HG03280 (cell line): ENCODE measurements at regions not wholly inside any gene's neighbourhood (a gene's known extent, or its start where the extent isn't known, plus 50 kb on each side); places are given as distances from the start of the nearest gene placed in this dataset.
A peak's percentile ranks its signal among the peaks of the same experiment; 100 is the strongest.
"Not testable (repeated sequence)": the region's sequence is repeated elsewhere in the genome, so short reads cannot be mapped to it uniquely, and the experiment has no call there.

Experiments
- ATAC-seq: cut with Tn5 transposase; IDR thresholded peaks from one replicate; pipeline ENCODE4 v1.9.1; 2021; ENCODE audit warnings: mild to moderate bottlenecking, moderate library complexity; ENCODE audit not compliant: unreplicated experiment

DNA sequence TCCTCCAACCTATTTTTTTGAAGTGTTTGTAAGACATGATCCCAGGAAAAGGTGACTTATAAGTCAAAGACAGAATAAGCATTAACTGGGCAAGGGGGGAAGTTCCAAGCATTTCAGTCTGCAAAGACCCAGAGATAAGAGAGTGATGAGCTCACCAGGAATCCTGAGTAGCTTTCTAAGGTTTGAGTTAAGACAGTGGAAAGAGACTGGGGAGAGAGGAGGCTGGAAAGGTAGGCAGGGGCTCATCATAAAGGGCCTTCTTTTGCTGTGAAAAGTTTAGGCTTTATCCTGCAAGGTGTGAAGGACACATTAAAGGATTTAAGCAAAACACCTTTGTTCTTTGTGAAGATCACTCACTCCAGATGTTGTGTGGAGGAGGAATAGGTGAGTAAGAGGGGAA lies 438.8 kb downstream of the CHL1 start:
- no peak for ATAC-seq

GRCh38 chr3:643376-643775 lies 446.8 kb downstream of the CHL1 start:
- ATAC-seq = no peak

DNA sequence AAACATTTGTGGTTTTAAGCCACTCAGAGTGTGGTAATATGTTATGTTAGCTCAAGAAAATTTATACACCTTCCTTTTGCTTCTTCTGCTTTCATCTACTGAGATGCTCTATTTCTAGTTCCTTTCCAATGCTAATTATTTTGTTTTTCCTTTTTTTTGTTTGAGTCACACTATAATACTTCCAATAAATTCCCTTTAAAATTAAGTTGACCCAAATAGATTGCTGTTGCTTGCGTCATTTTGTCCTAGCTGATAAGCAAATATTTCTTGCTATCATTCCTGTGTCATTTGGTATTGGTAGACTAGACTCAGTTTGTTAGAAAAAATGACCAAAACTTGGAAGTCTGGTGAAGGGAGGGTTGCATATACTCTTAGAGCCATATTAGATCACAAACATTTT lies 437.0 kb upstream of the CNTN6 start:
- no peak for ATAC-seq

DNA sequence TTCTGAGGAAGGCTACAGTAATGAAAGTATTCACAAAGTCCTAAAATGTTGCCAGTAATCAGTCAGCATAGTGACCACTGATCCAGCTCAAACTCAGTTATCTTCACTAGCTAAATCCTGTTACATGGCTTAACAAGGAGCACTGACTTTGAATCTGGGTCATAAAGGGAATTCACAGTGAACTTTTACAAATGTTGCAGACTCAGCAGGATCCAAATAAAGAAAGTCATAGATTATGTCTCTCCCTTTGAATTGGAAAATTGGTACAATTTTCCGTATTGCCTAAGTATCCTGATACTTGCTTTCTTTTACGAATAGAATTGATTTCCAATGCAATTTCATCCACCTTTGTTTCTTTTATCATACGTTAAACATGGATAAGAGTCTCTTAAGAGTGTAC lies 431.5 kb upstream of the CNTN6 start:
- no peak for ATAC-seq

DNA sequence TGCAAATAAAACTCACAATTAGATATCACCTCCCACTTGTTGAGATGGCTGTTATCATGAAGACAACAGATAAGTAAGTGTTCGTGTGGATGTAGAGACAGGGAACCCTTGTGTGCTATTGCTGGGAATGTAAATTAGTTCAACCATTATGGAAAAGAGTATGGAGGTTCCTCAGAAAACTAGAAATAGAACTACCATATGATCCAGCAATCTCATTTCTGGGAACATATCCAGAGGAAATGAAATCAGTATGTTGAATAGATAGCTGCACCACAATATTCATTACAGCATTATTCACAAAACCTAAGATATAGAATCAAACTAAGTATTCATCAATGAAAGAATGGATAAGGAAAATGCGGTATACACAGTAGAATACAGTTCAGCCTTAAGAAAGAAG lies 418.7 kb upstream of the CNTN6 start:
- ATAC-seq = no peak

GRCh38 chr3:675846-676245 lies 417.0 kb upstream of the CNTN6 start:
- no peak for ATAC-seq

DNA sequence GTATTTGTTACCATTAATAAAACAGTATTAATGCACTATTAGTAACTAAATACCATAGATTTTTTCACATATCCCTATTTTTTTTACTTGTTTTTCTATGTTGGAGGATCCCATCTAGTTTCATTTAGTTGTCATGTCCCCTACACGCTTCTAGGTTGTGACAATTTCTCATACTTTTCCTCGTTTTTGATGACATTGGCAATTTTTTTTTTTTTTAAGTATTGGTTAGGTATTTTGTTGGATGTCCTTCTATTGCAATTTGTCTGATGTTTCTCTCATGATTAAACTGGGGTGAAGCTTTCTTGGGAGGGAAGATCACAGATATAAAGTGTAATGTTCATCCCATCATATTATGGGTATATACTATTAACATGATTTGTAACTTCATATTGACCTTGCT lies 409.1 kb upstream of the CNTN6 start:
- ATAC-seq = no peak

DNA sequence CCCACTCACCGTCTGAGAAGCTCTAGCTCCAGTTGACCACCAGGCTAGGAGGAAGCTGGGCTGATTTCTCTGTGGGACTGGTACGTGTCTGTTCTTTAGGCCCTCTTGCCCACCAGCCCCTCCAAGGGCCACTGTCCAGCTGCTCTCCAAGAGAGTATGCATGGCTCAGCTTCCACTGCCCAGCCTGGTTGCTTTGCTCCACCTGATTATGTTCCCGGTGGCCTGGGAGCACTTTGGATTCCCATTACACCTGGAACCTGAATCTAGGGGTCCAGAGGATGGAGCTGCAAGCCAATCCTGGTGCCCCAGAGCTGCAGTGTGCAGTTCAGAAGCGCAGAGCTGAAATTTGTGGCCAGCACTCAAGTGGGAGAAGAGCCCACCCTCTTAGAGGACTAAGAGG lies 402.1 kb upstream of the CNTN6 start:
- no peak for ATAC-seq

GRCh38 chr3:700514-700913 lies 392.3 kb upstream of the CNTN6 start:
- ATAC-seq = no peak

DNA sequence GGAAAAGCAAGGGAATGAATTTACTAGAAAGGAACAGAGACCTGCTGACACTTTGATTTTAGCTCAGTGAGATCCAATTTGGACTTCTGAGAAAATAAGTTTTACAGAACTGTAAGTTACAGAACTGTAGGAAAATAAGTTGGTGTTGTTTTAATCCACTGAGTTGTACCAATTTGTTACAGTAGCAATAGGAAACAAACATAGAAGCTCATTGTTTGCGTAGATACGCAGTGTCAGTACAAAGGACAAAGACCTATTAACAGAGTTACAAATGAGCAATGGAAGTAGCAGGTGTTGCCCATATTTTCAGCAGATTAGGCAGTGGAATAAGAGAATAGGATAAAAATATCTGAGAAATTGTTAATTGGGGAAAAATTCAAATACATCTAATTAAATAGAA lies 385.8 kb upstream of the CNTN6 start:
- ATAC-seq = no peak

DNA sequence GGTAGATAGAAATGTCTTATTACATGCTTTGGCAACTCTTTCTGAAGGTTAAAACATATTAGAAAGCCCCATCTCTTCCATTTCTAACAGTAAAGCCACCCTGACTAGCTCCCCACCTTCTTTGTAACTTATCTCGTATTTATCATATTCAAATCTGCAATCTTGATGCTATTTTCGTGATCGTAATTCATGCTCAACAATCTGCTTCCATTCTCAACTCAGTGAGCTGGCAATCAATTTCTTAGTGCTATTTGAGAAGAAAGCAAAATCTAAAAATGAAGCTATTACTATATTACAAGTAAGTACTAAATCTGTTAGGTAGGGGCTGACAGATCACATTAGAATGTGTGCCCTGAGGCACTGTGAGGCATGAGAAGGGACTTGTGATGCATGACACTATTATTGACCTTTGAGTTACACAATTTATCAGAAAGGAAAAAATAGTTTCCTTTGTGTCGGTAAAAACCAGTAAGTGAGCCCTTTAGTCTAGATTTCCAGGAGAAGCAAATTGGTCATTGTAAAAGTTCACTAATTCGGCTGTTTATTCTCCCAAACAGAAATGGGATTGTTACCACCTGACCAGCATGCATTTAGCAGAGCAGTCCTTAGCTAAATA lies 379.7 kb upstream of the CNTN6 start:
- no peak for ATAC-seq

GRCh38 chr3:713947-714620 lies 378.7 kb upstream of the CNTN6 start:
- no peak for ATAC-seq

DNA sequence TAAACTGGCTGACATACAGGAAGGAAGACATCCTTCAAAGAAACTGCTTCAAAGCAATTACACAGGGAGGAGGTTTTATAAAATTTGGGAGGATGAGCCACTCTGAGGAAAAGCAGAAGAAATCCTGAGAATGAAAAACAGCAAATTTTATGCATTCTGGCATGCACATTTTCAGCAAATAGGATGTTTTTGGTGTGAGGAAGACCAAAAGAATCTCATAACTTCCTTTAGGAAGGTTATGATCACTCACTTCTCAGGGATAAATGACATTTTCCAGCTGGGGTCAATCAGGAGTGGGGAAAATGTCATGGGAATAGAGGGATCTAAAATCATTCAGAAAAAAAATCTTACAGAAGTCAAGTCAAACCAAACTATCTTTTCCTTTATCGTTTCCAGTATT lies 371.7 kb upstream of the CNTN6 start:
- ATAC-seq = no peak

GRCh38 chr3:732326-732928 lies 360.4 kb upstream of the CNTN6 start:
- no peak for ATAC-seq

- no peak for ATAC-seq
Measured at GRCh38 chr3:733313-733712, 359.5 kb upstream of the CNTN6 start.

GRCh38 chr3:757711-758110 lies 335.1 kb upstream of the CNTN6 start:
- no peak for ATAC-seq

- ATAC-seq = no peak
Measured at GRCh38 chr3:759106-759505, 333.7 kb upstream of the CNTN6 start.

DNA sequence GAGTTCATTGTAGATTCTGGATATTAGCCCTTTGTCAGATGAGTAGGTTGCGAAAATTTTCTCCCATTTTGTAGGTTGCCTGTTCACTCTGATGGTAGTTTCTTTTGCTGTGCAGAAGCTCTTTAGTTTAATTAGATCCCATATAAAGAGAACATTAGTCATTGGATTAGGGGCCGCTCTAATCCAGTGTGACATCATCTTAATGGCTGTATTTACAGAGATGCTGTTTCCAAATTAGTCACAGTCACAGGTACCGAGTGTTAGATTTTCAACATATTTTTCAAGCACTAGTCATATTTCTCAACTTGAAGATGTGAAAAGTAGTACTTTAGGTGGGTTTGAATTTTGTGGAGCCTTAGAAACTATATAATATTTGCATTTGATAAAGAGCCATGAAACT lies 319.4 kb upstream of the CNTN6 start:
- not testable (repeated sequence) for ATAC-seq

DNA sequence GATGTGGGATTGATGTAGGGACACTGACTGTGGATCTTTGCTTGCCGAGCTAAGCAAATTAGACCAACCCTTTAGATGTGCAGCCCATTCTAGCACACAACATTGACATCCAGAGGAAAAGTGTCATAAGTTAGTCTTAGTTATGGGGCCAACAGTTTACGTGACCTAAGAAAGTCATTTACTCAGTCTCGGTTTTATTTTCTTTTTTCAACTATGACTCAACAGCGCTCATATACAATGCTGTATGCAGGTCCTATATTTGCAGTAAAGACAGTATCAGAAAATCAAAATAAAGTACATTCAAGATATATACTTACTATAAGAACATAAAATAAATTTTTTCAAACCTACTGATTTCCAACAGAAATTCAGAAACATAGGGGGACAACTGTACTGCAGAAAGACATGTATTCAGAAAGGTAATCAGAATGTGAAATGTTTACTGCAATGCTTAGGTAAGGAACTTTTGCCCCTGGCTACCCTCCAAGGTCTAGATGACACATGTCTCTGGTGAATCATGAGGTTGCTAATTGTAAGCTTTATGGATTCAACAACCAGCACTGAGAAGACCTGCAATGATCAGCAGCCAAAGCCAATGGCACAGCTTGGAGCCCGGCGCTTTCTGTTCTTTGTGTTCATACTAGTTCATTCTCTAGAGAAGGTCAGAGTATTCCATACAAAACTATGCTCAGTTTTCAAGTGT lies 317.5 kb upstream of the CNTN6 start:
- ATAC-seq = peak; percentile 86

DNA sequence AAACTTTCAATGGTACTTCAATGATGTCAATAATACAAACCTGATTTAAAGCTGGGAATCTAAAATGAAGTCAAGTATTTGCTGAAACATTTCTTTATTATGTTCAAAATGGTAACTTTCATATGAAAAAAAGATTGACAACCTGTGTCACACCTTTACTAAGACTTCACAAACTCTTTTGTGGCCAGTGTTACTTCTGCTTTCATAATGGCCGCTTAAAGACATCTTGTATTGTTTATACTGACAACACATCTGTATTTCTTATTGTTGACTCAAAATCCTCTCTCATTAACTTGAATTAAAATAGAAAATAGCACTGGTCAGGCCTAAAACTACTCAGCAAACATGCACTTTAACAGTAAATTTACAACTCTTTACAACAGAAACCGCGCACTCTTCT lies 312.3 kb upstream of the CNTN6 start:
- ATAC-seq = no peak

DNA sequence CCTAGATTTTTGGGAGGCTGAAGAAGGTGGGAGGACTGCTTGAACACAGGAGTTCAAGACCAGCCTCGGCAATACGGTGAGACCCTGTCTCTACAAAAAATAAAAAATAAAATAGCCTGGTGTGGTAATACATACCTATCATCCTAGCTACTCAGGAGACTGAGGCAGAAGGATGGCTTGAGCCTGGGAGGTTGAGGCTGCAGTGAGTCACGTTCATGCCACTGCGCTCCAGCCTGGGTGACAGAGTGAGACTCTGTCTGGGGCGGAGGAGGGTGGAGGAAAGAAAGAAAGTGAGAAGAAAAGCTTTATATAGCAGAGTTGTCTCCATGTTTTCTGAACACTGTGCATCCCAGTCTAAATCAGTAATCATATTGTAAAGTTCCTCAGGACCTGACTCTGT lies 301.4 kb upstream of the CNTN6 start:
- no peak for ATAC-seq

GRCh38 chr3:792630-793029 lies 300.2 kb upstream of the CNTN6 start:
- ATAC-seq = no peak
